ENCODE measurements at regions not wholly inside any gene's neighbourhood (a gene's known extent, or its start where the extent isn't known, plus 50 kb on each side); places are given as distances from the start of the nearest gene placed in this dataset.

GRCh38 chr3:18232317-18232716, 192.8 kb downstream of the SATB1 start:
- no peak overlapping the region for H3K18ac ChIP-seq (ENCODE audit: extremely low read depth, low read length)
- no peaks in the 10 kb centered on the region for H3K79me1 ChIP-seq (ENCODE audit: low read depth, low read length)
- H3K27me3 ChIP-seq (replicated peaks in 1 of 4; ENCODE audit: control insufficient read depth in 3 of 4, extremely low read depth in 1 of 4, insufficient read depth in 3 of 4, low read length in 3 of 4) = no peaks in the 10 kb centered on the region
- no peak overlapping the region for H2BK15ac ChIP-seq (ENCODE audit: low read length)
- DNase-seq (ENCODE audit: low read depth in 1 of 2, low spot score in 2 of 2) (no peak), FAIRE-seq (no peak)
- H2AK5ac ChIP-seq (ENCODE audit: low read depth, low read length) = no peak overlapping the region
- H3K14ac ChIP-seq (ENCODE audit: insufficient read length) = no peak overlapping the region
- no peak overlapping the region for H3K27ac ChIP-seq (ENCODE audit: low read depth, low read length)
- no peak overlapping the region for H4K91ac ChIP-seq (replicated peaks; ENCODE audit: insufficient read length, low read length)
- no peaks in the 10 kb centered on the region for H3K23me2 ChIP-seq (ENCODE audit: low read depth, low read length)
- no peak overlapping the region for H3K4me2 ChIP-seq (ENCODE audit: insufficient read depth in 1 of 2, low read depth in 2 of 2, low read length in 2 of 2)
- no peak overlapping the region for H2BK5ac ChIP-seq (ENCODE audit: low read depth, low read length)
- H4K5ac ChIP-seq (ENCODE audit: insufficient read length, low read depth, low read length) = no peak overlapping the region
- H3K9me3 ChIP-seq (ENCODE audit: insufficient read depth in 2 of 2, low read depth in 1 of 2, low read length in 1 of 2) = no peaks in the 10 kb centered on the region
- H3K4me1 ChIP-seq (replicated peaks in 1 of 4; ENCODE audit: control insufficient read depth in 3 of 4, insufficient read depth in 4 of 4, low read length in 3 of 4) = peaks cover 0 to 11% (median 5%) of the 10 kb centered on the region in 4 experiments; a peak in 3 of 7 replicates
- no peaks in the 10 kb centered on the region for H3K36me3 ChIP-seq (ENCODE audit: control insufficient read depth in 2 of 4, insufficient read depth in 4 of 4, low read length in 3 of 4)
- no peak overlapping the region for H2BK12ac ChIP-seq (ENCODE audit: low read depth, low read length)
- CTCF ChIA-PET (ENCODE audit: partially characterized antibody) = no interaction called here
- 91% methylated on average over 3 of the region's 3 CpGs; no CpG with 5 or more reads in 1 of the 2 experiments for WGBS, 2 experiments (ENCODE audit: extremely low coverage in 1 of 2, insufficient coverage in 1 of 2, insufficient read length in 1 of 2, insufficient replicate concordance in 2 of 2, low coverage in 1 of 2, low lambda C conversion rate in 2 of 2, missing lambda C conversion rate in 1 of 2)
- no peak overlapping the region for H3K9ac ChIP-seq (replicated peaks in 1 of 4; ENCODE audit: extremely low read depth in 1 of 4, low read depth in 3 of 4, low read length in 3 of 4)
- H2AFZ ChIP-seq (ENCODE audit: low read length) = no peak overlapping the region
- H4K8ac ChIP-seq (ENCODE audit: extremely low read depth, insufficient read depth, low read length) = no peak overlapping the region
- peaks cover 0 to 1% of the 10 kb centered on the region in 2 experiments for H4K20me1 ChIP-seq (replicated peaks in 1 of 2; ENCODE audit: control insufficient read depth in 1 of 2, insufficient read depth in 2 of 2, low read length in 2 of 2)
- no peak overlapping the region for H2BK120ac ChIP-seq (replicated peaks; ENCODE audit: low read depth, low read length)
- H3K4me3 ChIP-seq (ENCODE audit: extremely low read depth in 1 of 4, insufficient read depth in 2 of 4, low read depth in 3 of 4, low read length in 4 of 4) = no peak overlapping the region
- POLR2A ChIA-PET (ENCODE audit: partially characterized antibody) = no interaction called here
- H3K23ac ChIP-seq (ENCODE audit: insufficient read length) = no peak overlapping the region
- no peak overlapping the region for H3K4ac ChIP-seq (replicated peaks; ENCODE audit: insufficient read length, low read depth, low read length)
- H3K56ac ChIP-seq (replicated peaks; ENCODE audit: insufficient read length, low read depth, low read length) = no peak overlapping the region
- H2BK20ac ChIP-seq (ENCODE audit: low read length) = no peak overlapping the region
- no peaks in the 10 kb centered on the region for H3K79me2 ChIP-seq (ENCODE audit: control insufficient read depth in 1 of 2, insufficient read depth in 2 of 2, low read length in 2 of 2)
- TF ChIP-seq RBBP5 (IDR thresholded peaks at IDR 0.05; ENCODE audit: borderline replicate concordance, low read depth, low read length) (no peak), GABPA (IDR thresholded peaks at IDR 0.05; ENCODE audit: borderline replicate concordance, insufficient read depth, low read length) (no peak), RFX5 (IDR thresholded peaks at IDR 0.05; ENCODE audit: borderline replicate concordance, low read depth, low read length) (no peak), POU5F1 (IDR thresholded peaks at IDR 0.05; ENCODE audit: low read depth, low read length) (no peak), EP300 (IDR thresholded peaks at IDR 0.05; ENCODE audit: borderline replicate concordance in 1 of 2, low read depth in 2 of 2, low read length in 2 of 2) (no peak), SP1 (IDR thresholded peaks at IDR 0.05; ENCODE audit: low read depth, low read length) (no peak), HDAC6 (IDR thresholded peaks at IDR 0.05; ENCODE audit: low read depth, low read length) (no peak), ASH2L (IDR thresholded peaks at IDR 0.05; ENCODE audit: low read length) (no peak), EZH2 (IDR thresholded peaks at IDR 0.05; ENCODE audit: low read depth, low read length, severe bottlenecking) (no peak), CBX8 (IDR thresholded peaks at IDR 0.05; ENCODE audit: borderline replicate concordance, low read depth, low read length) (no peak), RAD21 (IDR thresholded peaks at IDR 0.05 in 1 of 2, conservative IDR thresholded peaks at IDR 0.05 in 1 of 2; ENCODE audit: low read depth in 2 of 2, low read length in 2 of 2) (no peak), SIN3A (conservative IDR thresholded peaks at IDR 0.05 in 1 of 2, IDR thresholded peaks at IDR 0.05 in 1 of 2; ENCODE audit: low read depth in 1 of 2, low read length in 2 of 2) (no peak)

Data from H1 (cell line).